ENCODE measurements at regions not wholly inside any gene's neighbourhood (a gene's known extent, or its start where the extent isn't known, plus 50 kb on each side); places are given as distances from the start of the nearest gene placed in this dataset.

- H3K4me1 ChIP-seq, result peaks cover 13% of the 10 kb centered on the region
- H3K9me3 Mint-ChIP-seq, result no peaks in the 10 kb centered on the region
- no peak overlapping the region for H3K4me3 Mint-ChIP-seq
- no peaks in the 10 kb centered on the region for H3K27me3 Mint-ChIP-seq (ENCODE audit: insufficient read depth, low read depth)
- H3K4me2 ChIP-seq, result no peak overlapping the region
- H3K36me3 ChIP-seq, result no peaks in the 10 kb centered on the region
- no peak overlapping the region for H3K27ac Mint-ChIP-seq
- DNase-seq (ENCODE audit: low spot score), result no peak
- no peaks in the 10 kb centered on the region for H3K36me3 Mint-ChIP-seq
- H3K4me1 Mint-ChIP-seq, result peaks cover 10% of the 10 kb centered on the region
- no peaks in the 10 kb centered on the region for H3K27me3 ChIP-seq
- no peak overlapping the region for H3K4me3 ChIP-seq
- no peaks in the 10 kb centered on the region for H3K79me2 ChIP-seq (ENCODE audit: low read depth)
- no peak overlapping the region for H3K27ac ChIP-seq
- H3K9ac ChIP-seq, result no peak overlapping the region
- H3K9me3 ChIP-seq (ENCODE audit: low read depth), result no peaks in the 10 kb centered on the region
- no peak overlapping the region for H2AFZ ChIP-seq (replicated peaks)
- peaks cover 11% of the 10 kb centered on the region for H3F3A ChIP-seq (ENCODE audit: low read depth)
- TF ChIP-seq, protein P1, sequence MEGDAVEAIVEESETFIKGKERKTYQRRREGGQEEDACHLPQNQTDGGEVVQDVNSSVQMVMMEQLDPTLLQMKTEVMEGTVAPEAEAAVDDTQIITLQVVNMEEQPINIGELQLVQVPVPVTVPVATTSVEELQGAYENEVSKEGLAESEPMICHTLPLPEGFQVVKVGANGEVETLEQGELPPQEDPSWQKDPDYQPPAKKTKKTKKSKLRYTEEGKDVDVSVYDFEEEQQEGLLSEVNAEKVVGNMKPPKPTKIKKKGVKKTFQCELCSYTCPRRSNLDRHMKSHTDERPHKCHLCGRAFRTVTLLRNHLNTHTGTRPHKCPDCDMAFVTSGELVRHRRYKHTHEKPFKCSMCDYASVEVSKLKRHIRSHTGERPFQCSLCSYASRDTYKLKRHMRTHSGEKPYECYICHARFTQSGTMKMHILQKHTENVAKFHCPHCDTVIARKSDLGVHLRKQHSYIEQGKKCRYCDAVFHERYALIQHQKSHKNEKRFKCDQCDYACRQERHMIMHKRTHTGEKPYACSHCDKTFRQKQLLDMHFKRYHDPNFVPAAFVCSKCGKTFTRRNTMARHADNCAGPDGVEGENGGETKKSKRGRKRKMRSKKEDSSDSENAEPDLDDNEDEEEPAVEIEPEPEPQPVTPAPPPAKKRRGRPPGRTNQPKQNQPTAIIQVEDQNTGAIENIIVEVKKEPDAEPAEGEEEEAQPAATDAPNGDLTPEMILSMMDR (IDR thresholded peaks at IDR 0.05), result no peak
- H4K20me1 ChIP-seq (ENCODE audit: low read depth), result no peaks in the 10 kb centered on the region
Measured at GRCh38 chr7:10116511-10116910, 857.2 kb upstream of the PHF14 start.

GRCh38 chr7:10117815-10118214 is 855.9 kb upstream of the PHF14 start:
- Mint-ChIP-seq H3K4me3 (no peak overlapping the region), H3K9me3 (no peaks in the 10 kb centered on the region), H3K4me1 (peaks cover 23% of the 10 kb centered on the region), H3K36me3 (no peaks in the 10 kb centered on the region), H3K27me3 (ENCODE audit: insufficient read depth, low read depth) (no peaks in the 10 kb centered on the region), H3K27ac (no peak overlapping the region)
- Histone ChIP-seq H3K27me3 (no peaks in the 10 kb centered on the region), H3K4me3 (no peak overlapping the region), H3K9me3 (ENCODE audit: low read depth) (no peaks in the 10 kb centered on the region), H3K9ac (no peak overlapping the region), H3K79me2 (ENCODE audit: low read depth) (no peaks in the 10 kb centered on the region), H3F3A (ENCODE audit: low read depth) (peaks cover 24% of the 10 kb centered on the region), H3K4me2 (no peak overlapping the region), H3K27ac (no peak overlapping the region), H3K36me3 (no peaks in the 10 kb centered on the region), H4K20me1 (ENCODE audit: low read depth) (no peaks in the 10 kb centered on the region), H2AFZ (replicated peaks) (no peak overlapping the region), H3K4me1 (peaks cover 26% of the 10 kb centered on the region)
- TF ChIP-seq EZH2 (IDR thresholded peaks at IDR 0.05) (no peak), EZH2phosphoT487 (IDR thresholded peaks at IDR 0.05) (no peak)
- TF ChIP-seq, protein P1 (IDR thresholded peaks at IDR 0.05), result no peak
- DNase-seq (ENCODE audit: low spot score), result no peak

GRCh38 chr7:10120936-10121335 is 852.7 kb upstream of the PHF14 start:
- Mint-ChIP-seq H3K36me3 (no peaks in the 10 kb centered on the region), H3K4me3 (no peak overlapping the region), H3K9me3 (no peaks in the 10 kb centered on the region), H3K27ac (no peak overlapping the region), H3K27me3 (ENCODE audit: insufficient read depth, low read depth) (no peaks in the 10 kb centered on the region), H3K4me1 (peaks cover 28% of the 10 kb centered on the region)
- TF ChIP-seq, protein P1 (IDR thresholded peaks at IDR 0.05), result no peak
- no peak for TF ChIP-seq EZH2phosphoT487 (IDR thresholded peaks at IDR 0.05)
- no peak for TF ChIP-seq EZH2 (IDR thresholded peaks at IDR 0.05)
- H2AFZ ChIP-seq (replicated peaks), result no peak overlapping the region
- H3K9me3 ChIP-seq (ENCODE audit: low read depth), result no peaks in the 10 kb centered on the region
- H3K4me2 ChIP-seq, result peak overlapping the region; percentile 52
- H3K27me3 ChIP-seq, result no peaks in the 10 kb centered on the region
- H3K9ac ChIP-seq, result no peak overlapping the region
- H3F3A ChIP-seq (ENCODE audit: low read depth), result peaks cover 37% of the 10 kb centered on the region
- H3K4me3 ChIP-seq, result no peak overlapping the region
- peak; percentile 13 for DNase-seq (ENCODE audit: low spot score)
- no peaks in the 10 kb centered on the region for H3K36me3 ChIP-seq
- peaks cover 37% of the 10 kb centered on the region for H3K4me1 ChIP-seq
- H3K27ac ChIP-seq, result peak overlapping the region; percentile 92
- no peaks in the 10 kb centered on the region for H3K79me2 ChIP-seq (ENCODE audit: low read depth)
- no peaks in the 10 kb centered on the region for H4K20me1 ChIP-seq (ENCODE audit: low read depth)
